ENCODE measurements at regions not wholly inside any gene's neighbourhood (a gene's known extent, or its start where the extent isn't known, plus 50 kb on each side); places are given as distances from the start of the nearest gene placed in this dataset.
"Not testable (repeated sequence)": the region's sequence is repeated elsewhere in the genome, so short reads cannot be mapped to it uniquely, and the experiment has no call there.

DNA sequence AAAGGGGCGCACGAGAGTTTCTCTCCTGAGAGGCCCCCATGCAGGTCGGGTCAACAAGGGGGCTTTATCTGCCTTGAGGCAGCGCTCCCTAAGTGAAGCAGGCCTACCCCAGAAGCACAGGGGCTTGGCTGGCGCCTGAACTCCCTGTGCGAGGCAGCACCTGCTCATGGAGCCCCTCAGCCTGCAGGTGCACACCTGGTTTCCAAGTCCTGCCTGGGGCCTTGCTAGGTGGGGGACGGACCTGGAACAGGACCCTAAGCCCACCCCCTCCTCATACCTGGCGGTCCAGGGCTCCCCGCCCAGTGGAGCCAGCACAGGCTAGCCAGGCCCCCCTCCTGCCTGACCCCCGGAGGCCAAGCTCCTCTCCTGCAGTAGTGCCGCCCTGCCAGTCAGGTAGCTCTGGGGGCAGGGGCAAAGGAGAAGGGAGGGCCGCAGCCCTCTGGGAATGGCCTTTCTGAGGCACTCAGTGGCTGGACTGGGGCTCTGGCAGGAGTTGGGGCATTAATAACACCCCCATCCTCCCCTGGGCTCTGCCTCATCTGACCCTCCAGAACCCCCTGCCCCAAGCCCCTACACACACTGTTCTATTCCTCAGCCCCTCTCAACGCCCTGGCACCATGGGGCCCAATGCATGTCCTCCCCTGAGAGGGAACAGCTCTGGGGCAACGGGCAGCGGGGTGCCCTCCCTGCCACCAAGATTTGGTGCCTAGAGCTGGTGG, 137.9 kb upstream of the PTPN20 start:
- H3K27me3 ChIP-seq (ENCODE audit: control insufficient read depth in 1 of 2, insufficient read depth in 2 of 2, low read length in 1 of 2); intact Hi-C loops (cut with DNase I); H3K36me3 ChIP-seq (ENCODE audit: control insufficient read depth in 1 of 2, insufficient read depth in 2 of 2, low read length in 1 of 2); H3K4me3 ChIP-seq (ENCODE audit: low read length in 2 of 2); DNase-seq; H3K9me3 ChIP-seq (ENCODE audit: control insufficient read depth, low read length); H3K4me1 ChIP-seq (ENCODE audit: control insufficient read depth in 1 of 2, insufficient read depth in 2 of 2, low read length in 2 of 2); H3K27ac ChIP-seq (ENCODE audit: low read depth in 1 of 2, low read length in 2 of 2): not testable (repeated sequence)
- peak; percentile 32 for ATAC-seq (ENCODE audit: low FRiP score)
- 92 to 100% methylated on average over 2 to 8 of the region's 15 CpGs for WGBS, 2 donors

DNA sequence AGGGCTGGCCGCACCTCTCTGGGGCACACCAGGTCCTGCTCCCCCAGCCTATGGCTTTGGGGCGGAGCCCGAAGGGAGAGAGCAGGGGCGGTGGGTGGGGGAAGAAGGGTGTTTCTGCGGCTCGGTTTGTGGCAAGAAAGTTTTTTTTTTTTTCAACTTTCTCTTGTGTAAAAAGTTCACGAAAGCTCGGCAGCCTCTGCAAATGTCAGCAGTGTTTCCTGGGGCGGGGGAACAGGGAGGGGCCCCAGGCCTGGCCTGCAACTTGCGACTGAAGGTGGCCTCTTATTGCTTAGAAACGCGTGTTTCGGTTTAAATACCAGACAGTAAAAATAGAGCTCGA, 137.4 kb upstream of the PTPN20 start:
- H3K36me3 ChIP-seq (ENCODE audit: control insufficient read depth in 1 of 2, insufficient read depth in 2 of 2, low read length in 1 of 2); H3K4me3 ChIP-seq (ENCODE audit: low read length in 2 of 2); H3K27me3 ChIP-seq (ENCODE audit: control insufficient read depth in 1 of 2, insufficient read depth in 2 of 2, low read length in 1 of 2); ATAC-seq (ENCODE audit: low FRiP score); H3K27ac ChIP-seq (ENCODE audit: low read depth in 1 of 2, low read length in 2 of 2); H3K4me1 ChIP-seq (ENCODE audit: control insufficient read depth in 1 of 2, insufficient read depth in 2 of 2, low read length in 2 of 2); DNase-seq; H3K9me3 ChIP-seq (ENCODE audit: control insufficient read depth, low read length); intact Hi-C loops (cut with DNase I): not testable (repeated sequence)
- WGBS, 2 donors = 73% methylated on average over 12 to 13 of the region's 14 CpGs

DNA sequence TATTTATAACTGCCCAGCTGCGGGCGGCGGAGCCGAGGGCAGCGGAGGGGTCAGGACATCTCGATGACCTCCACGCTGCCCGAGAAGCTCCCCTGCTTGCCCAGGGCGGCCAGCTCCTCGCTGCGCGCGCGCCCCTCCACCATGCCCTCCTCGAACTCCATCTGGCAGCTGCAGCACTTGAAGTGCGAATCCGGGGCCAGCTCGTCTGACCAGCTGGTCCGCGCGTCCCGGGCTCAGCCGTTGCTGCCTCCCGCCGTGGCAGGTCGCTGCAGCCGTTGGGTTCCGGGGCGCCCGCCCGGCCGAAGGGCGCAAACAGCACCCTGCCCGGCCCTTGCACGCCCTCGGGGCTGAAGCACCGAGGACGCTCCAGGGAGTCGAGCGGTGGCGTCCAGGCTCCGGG, 136.9 kb upstream of the PTPN20 start:
- WGBS, 2 donors = 89 to 93% methylated on average over 22 to 37 of the region's 42 CpGs
- H3K36me3 ChIP-seq (ENCODE audit: control insufficient read depth in 1 of 2, insufficient read depth in 2 of 2, low read length in 1 of 2); DNase-seq; H3K4me1 ChIP-seq (ENCODE audit: control insufficient read depth in 1 of 2, insufficient read depth in 2 of 2, low read length in 2 of 2); intact Hi-C loops (cut with DNase I); ATAC-seq (ENCODE audit: low FRiP score); H3K9me3 ChIP-seq (ENCODE audit: control insufficient read depth, low read length); H3K27me3 ChIP-seq (ENCODE audit: control insufficient read depth in 1 of 2, insufficient read depth in 2 of 2, low read length in 1 of 2); H3K4me3 ChIP-seq (ENCODE audit: low read length in 2 of 2); H3K27ac ChIP-seq (ENCODE audit: low read depth in 1 of 2, low read length in 2 of 2): not testable (repeated sequence)

- H3K27ac ChIP-seq (ENCODE audit: low read depth in 1 of 2, low read length in 2 of 2); H3K9me3 ChIP-seq (ENCODE audit: control insufficient read depth, low read length); ATAC-seq (ENCODE audit: low FRiP score); H3K27me3 ChIP-seq (ENCODE audit: control insufficient read depth in 1 of 2, insufficient read depth in 2 of 2, low read length in 1 of 2); H3K4me1 ChIP-seq (ENCODE audit: control insufficient read depth in 1 of 2, insufficient read depth in 2 of 2, low read length in 2 of 2); H3K4me3 ChIP-seq (ENCODE audit: low read length in 2 of 2); DNase-seq; intact Hi-C loops (cut with DNase I); H3K36me3 ChIP-seq (ENCODE audit: control insufficient read depth in 1 of 2, insufficient read depth in 2 of 2, low read length in 1 of 2): not testable (repeated sequence)
- 97 to 100% methylated on average over 4 to 33 of the region's 44 CpGs for WGBS, 2 donors
These were observed 136.1 kb upstream of the PTPN20 start for GRCh38 chr10:46774945-46775667.

GRCh38 chr10:46775668-46776059, 135.6 kb upstream of the PTPN20 start:
- H3K27me3 ChIP-seq (ENCODE audit: control insufficient read depth in 1 of 2, insufficient read depth in 2 of 2, low read length in 1 of 2); intact Hi-C loops (cut with DNase I); H3K36me3 ChIP-seq (ENCODE audit: control insufficient read depth in 1 of 2, insufficient read depth in 2 of 2, low read length in 1 of 2); H3K9me3 ChIP-seq (ENCODE audit: control insufficient read depth, low read length); ATAC-seq (ENCODE audit: low FRiP score); H3K4me1 ChIP-seq (ENCODE audit: control insufficient read depth in 1 of 2, insufficient read depth in 2 of 2, low read length in 2 of 2); H3K4me3 ChIP-seq (ENCODE audit: low read length in 2 of 2); H3K27ac ChIP-seq (ENCODE audit: low read depth in 1 of 2, low read length in 2 of 2): not testable (repeated sequence)
- peak in 1 of 2 donors; percentile 63 for DNase-seq
- WGBS, 2 donors = 95 to 96% methylated on average over 15 to 17 of the region's 17 CpGs

GRCh38 chr10:46779571-46779970, 131.7 kb upstream of the PTPN20 start:
- ATAC-seq (ENCODE audit: low FRiP score) = peak; percentile 57
- 12 to 14% methylated on average over 9 of the region's 9 CpGs for WGBS, 2 donors
- H3K27me3 ChIP-seq (ENCODE audit: control insufficient read depth in 1 of 2, insufficient read depth in 2 of 2, low read length in 1 of 2); H3K4me1 ChIP-seq (ENCODE audit: control insufficient read depth in 1 of 2, insufficient read depth in 2 of 2, low read length in 2 of 2); H3K9me3 ChIP-seq (ENCODE audit: control insufficient read depth, low read length); intact Hi-C loops (cut with DNase I); H3K36me3 ChIP-seq (ENCODE audit: control insufficient read depth in 1 of 2, insufficient read depth in 2 of 2, low read length in 1 of 2); H3K27ac ChIP-seq (ENCODE audit: low read depth in 1 of 2, low read length in 2 of 2); H3K4me3 ChIP-seq (ENCODE audit: low read length in 2 of 2): not testable (repeated sequence)
- peak; percentile 84 to 85 for DNase-seq

DNA sequence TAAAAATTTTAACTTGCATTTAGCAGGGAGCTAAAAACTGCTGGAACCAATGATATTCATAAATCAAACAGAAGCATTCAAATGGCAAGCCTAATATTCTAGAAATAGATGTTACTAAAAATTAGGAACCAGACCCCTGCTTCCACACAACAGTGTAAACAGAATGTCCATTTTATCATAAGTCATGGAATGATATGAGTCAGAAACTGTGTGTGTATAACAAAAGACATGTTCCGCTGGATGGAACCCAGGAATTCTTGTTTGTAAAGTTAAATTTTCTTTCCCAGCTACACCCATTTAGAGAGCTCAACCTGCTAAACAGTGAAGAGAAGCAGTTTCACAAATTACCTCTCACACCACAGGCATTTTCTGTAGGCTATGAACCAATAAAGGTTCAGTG, 131.1 kb upstream of the PTPN20 start:
- H3K27me3 ChIP-seq (ENCODE audit: control insufficient read depth in 1 of 2, insufficient read depth in 2 of 2, low read length in 1 of 2); H3K27ac ChIP-seq (ENCODE audit: low read depth in 1 of 2, low read length in 2 of 2); H3K4me1 ChIP-seq (ENCODE audit: control insufficient read depth in 1 of 2, insufficient read depth in 2 of 2, low read length in 2 of 2); H3K9me3 ChIP-seq (ENCODE audit: control insufficient read depth, low read length); H3K4me3 ChIP-seq (ENCODE audit: low read length in 2 of 2); DNase-seq; ATAC-seq (ENCODE audit: low FRiP score); intact Hi-C loops (cut with DNase I); H3K36me3 ChIP-seq (ENCODE audit: control insufficient read depth in 1 of 2, insufficient read depth in 2 of 2, low read length in 1 of 2): not testable (repeated sequence)
- 4 to 9% methylated on average over 1 of the region's 1 CpG for WGBS, 2 donors

DNA sequence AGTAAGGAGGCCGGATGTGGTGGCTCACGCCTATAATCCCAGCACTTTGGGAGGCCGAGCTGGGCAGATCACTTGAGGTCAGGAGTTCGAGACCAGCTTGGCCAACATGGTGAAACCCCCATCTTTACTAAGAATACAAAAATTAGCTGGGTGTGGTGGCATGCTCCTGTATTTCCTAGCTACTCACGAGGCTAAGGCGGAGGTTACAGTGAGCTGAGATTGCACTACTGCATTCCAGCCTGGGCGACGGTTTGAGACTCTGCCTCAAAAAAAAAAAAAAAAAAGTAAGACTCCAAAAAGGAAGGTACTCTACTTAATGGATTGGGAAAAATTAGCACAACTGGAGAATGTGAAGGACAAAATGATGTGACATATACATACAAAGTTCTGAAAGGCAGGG, 130.2 kb upstream of the PTPN20 start:
- H3K4me3 ChIP-seq (ENCODE audit: low read length in 2 of 2); H3K4me1 ChIP-seq (ENCODE audit: control insufficient read depth in 1 of 2, insufficient read depth in 2 of 2, low read length in 2 of 2); intact Hi-C loops (cut with DNase I); ATAC-seq (ENCODE audit: low FRiP score); DNase-seq; H3K27ac ChIP-seq (ENCODE audit: low read depth in 1 of 2, low read length in 2 of 2); H3K9me3 ChIP-seq (ENCODE audit: control insufficient read depth, low read length); H3K36me3 ChIP-seq (ENCODE audit: control insufficient read depth in 1 of 2, insufficient read depth in 2 of 2, low read length in 1 of 2); H3K27me3 ChIP-seq (ENCODE audit: control insufficient read depth in 1 of 2, insufficient read depth in 2 of 2, low read length in 1 of 2): not testable (repeated sequence)
- 94 to 98% methylated on average over 8 of the region's 8 CpGs for WGBS, 2 donors

All from aorta (tissue), 5 donors.